C4-2B (cell line): ENCODE measurements at regions not wholly inside any gene's neighbourhood (a gene's known extent, or its start where the extent isn't known, plus 50 kb on each side); places are given as distances from the start of the nearest gene placed in this dataset.
"Not testable (repeated sequence)": the region's sequence is repeated elsewhere in the genome, so short reads cannot be mapped to it uniquely, and the experiment has no call there.

Experiments used
- H3K27ac ChIP-seq: fragments of 450-650 bp; 2 replicates; pipeline ENCODE4 v1.5.1; 2017
- CTCF ChIP-seq: fragments of 450-650 bp; conservative IDR thresholded peaks from 2 replicates; pipeline ENCODE4 v1.5.1; 2017; ENCODE audit warnings: mild to moderate bottlenecking
- ZFX ChIP-seq: fragments of 450-650 bp; IDR thresholded peaks from 2 replicates; pipeline ENCODE4 v1.6.1; 2017

- H3K27ac ChIP-seq, result peak overlapping the region; percentile 79
Measured at GRCh38 chr14:34086223-34086757, 135.4 kb upstream of the EGLN3 start.

DNA sequence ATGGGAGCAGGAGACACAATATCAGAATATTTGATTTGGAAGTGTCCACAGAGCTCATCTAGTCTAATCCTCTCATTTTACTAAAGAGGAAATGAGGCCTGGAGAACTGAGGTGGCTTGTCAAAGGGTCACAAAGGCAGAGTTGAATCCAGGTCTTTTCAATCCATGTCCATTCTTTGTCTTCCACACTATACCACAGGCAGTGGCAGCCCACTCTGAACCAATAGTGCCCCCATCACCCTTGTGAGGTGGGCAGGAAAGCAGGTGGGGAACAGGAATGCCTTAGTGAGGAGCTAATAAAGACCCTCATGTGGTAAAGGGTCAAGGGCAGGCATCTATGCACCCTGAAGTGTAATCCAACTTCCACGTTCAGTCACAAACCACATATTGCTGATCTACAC is 134.8 kb upstream of the EGLN3 start:
- no peak for TF ChIP-seq CTCF
- no peak for TF ChIP-seq ZFX
- H3K27ac ChIP-seq, result peak overlapping the region; percentile 79

More at GRCh38 chr14:34086223-34086757, 135.4 kb upstream of the EGLN3 start:
- TF ChIP-seq ZFX, result no peak
- TF ChIP-seq CTCF, result no peak

DNA sequence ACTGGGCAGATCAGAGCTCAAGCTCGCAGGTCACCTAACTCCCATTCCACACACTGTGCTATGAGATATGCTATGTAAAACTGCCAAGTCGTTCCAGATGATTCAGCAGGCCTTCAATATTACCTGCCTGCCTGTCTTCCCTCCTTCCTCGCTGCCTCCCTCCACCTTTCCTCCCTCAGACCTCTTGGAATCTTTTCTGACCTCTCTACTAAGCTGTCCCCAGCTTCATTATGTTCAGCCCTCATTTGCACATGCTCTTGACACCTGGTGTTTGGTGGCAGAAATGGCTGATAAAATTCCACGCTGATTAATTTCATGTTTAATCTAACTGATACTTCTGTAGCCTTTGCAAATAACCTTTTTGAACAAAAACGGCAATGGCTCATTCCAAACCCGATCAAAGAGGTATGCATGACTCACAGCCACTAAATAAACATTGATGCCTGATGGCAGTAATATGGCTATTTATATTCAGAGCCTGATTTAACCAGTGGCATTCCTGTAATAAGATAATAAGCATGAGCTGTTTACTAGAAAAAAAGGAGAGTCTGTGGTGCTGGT is 130.8 kb upstream of the EGLN3 start:
- peak overlapping the region; percentile 59; the same call in 1 of the 2 replicates for H3K27ac ChIP-seq
- TF ChIP-seq ZFX (no peak), CTCF (no peak)

DNA sequence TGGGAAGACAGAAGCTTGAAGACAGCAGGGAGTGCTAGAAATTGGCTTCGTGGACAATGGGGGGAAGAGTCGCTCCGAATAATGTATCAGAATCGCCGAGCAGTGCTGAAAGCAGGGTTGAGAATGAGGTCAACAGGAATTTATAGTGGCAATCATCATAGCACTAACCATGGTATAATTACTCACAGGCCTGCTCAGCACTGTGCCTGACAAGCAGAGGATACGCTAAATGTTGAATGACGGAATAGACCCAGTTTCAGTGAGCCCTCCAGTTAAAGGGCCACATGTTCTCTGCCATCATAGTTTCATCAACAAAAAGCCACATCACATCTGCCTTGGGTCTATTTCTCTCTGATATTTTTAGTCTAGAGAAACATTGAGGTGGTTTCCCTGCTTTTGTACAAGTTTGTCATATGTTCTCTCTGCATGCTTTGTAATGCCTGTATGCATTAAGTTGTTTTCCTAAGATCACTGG is 130.3 kb upstream of the EGLN3 start:
- no peak for TF ChIP-seq ZFX
- peak overlapping the region; percentile 59; the same call in 1 of the 2 replicates for H3K27ac ChIP-seq

- H3K27ac ChIP-seq, result not testable (repeated sequence)
Measured at GRCh38 chr14:34079643-34080042, 128.8 kb upstream of the EGLN3 start.

- TF ChIP-seq CTCF, result no peak
- no peak for TF ChIP-seq ZFX
- H3K27ac ChIP-seq, result peak overlapping the region; percentile 55
Measured at GRCh38 chr14:34078117-34078743, 127.4 kb upstream of the EGLN3 start.

DNA sequence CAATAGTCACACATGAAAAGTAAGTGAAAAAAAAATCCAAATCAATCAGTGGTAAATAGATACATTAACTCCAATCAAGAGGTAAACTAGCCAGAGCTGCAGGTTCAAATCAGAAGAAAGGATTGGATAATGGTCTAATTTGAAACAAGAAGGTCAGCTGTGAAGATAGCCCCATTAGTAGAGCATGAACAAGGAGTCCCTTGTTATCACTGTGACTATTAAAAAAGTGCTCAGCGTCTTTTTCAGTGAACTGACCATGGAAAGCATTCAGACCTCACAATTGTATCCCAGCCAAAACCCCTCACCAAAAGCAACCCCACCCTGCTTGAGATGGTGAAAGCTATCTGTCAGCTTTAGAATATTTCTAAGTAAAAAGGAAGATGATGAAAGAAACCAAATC is 125.0 kb upstream of the EGLN3 start:
- H3K27ac ChIP-seq, result no peak overlapping the region
- TF ChIP-seq ZFX (no peak), CTCF (no peak)

DNA sequence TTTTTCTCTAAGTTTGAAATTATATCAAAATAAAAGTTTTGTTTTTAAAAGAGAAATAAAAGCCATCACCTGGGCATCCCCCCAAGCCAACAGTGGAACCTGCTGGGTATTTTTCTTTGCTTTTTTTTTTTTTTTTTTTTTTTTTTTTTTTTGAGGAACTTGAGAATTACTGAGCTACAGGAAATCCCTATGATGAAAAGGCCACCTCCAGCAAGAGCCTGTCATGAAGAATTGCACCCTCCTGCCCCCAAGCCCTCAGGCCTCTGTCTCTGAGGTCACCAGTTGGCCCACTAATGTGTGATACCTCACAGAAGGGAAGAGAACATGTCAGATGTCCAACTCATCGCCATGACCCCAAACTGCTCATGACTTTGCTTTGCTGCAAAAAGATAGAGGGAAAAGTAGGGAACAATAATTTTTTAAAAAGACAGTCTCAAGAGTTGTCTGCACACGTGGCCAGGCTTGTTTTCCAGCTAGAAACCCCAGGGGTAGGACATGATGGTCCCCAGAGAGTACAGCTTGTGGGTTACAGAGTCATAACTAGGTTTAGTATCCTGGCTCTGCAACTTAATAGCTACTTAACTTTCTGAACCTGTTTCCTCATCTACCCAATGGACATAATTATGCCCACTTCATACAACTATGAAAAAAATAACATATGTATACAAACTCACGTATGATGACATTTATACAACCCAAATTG is 124.3 kb upstream of the EGLN3 start:
- TF ChIP-seq ZFX, result no peak
- TF ChIP-seq CTCF, result no peak

More for the DNA sequence above, 124.3 kb upstream of the EGLN3 start:
- no peak overlapping the region for H3K27ac ChIP-seq
